AG09309 (cell line): ENCODE measurements at regions not wholly inside any gene's neighbourhood (a gene's known extent, or its start where the extent isn't known, plus 50 kb on each side); places are given as distances from the start of the nearest gene placed in this dataset.

ENCODE experiments used
- DNase-seq: peaks from one replicate; pipeline ENCODE4 v3.0.0-alpha.2; 2010; ENCODE audit warnings: low read depth
- H3K4me3 ChIP-seq: 2 replicates; pipeline ENCODE4 v1.5.1; 2011; ENCODE audit warnings: mild to moderate bottlenecking, low read depth, low read length, moderate library complexity; ENCODE audit not compliant: control insufficient read depth
- CTCF ChIP-seq: IDR thresholded peaks from 2 replicates; pipeline ENCODE4 v1.5.1; 2011; ENCODE audit warnings: mild to moderate bottlenecking, low read depth, low read length, inconsistent platforms; ENCODE audit not compliant: insufficient read depth, control insufficient read depth; ENCODE audit errors: missing control alignments

GRCh38 chr4:27096142-27096824 lies 235.6 kb downstream of the STIM2 start:
- H3K4me3 ChIP-seq, result no peak overlapping the region
- peak; percentile 14 for TF ChIP-seq CTCF
- DNase-seq, result no peak

- no peak overlapping the region for H3K4me3 ChIP-seq
- TF ChIP-seq CTCF, result no peak
- no peak for DNase-seq
Measured at GRCh38 chr4:27098034-27098433, 237.4 kb downstream of the STIM2 start.

GRCh38 chr4:27100713-27101112 lies 240.1 kb downstream of the STIM2 start:
- no peak for TF ChIP-seq CTCF
- no peak overlapping the region for H3K4me3 ChIP-seq
- DNase-seq, result no peak

- no peak overlapping the region for H3K4me3 ChIP-seq
- DNase-seq, result no peak
- no peak for TF ChIP-seq CTCF
Measured at GRCh38 chr4:27101126-27101525, 240.5 kb downstream of the STIM2 start.

GRCh38 chr4:27101561-27101960 lies 240.9 kb downstream of the STIM2 start:
- no peak for TF ChIP-seq CTCF
- H3K4me3 ChIP-seq, result no peak overlapping the region
- no peak for DNase-seq

- H3K4me3 ChIP-seq, result no peak overlapping the region
- no peak for DNase-seq
- TF ChIP-seq CTCF, result no peak
Measured at GRCh38 chr4:27111627-27112026, 251.0 kb downstream of the STIM2 start.
